Body of pancreas (tissue), 4 donors: ENCODE measurements at regions not wholly inside any gene's neighbourhood (a gene's known extent, or its start where the extent isn't known, plus 50 kb on each side); places are given as distances from the start of the nearest gene placed in this dataset.

ENCODE experiments used
- ATAC-seq: fragments of 150-250 bp; one replicate; pipeline ENCODE4 v1.9.1; 2016
- DNase-seq, 4 donors: peaks; one replicate each; pipeline ENCODE4 v3.0.0-alpha.2; 2019
- H3K27ac ChIP-seq, 4 donors: fragments of 200-600 bp; sonication (generic); 1 replicate in 3 of 4; 2 replicates in 1 of 4; pipeline versions ENCODE4 v1.5.1 to v1.6.1; 2016 to 2019; ENCODE audit warnings: mild to moderate bottlenecking in 1 of 4, mixed read lengths in 1 of 4, moderate library complexity in 1 of 4
- H3K27me3 ChIP-seq, 2 donors: fragments of 200-600 bp; sonication (generic); one replicate each; pipeline ENCODE4 v1.6.0; 2016; ENCODE audit warnings: mild to moderate bottlenecking in 1 of 2
- H3K36me3 ChIP-seq, 2 donors: fragments of 200-600 bp; sonication (generic); replicated peaks in 1 of 2; 2 replicates each; pipeline ENCODE4 v1.5.1; 2016; ENCODE audit warnings: low read depth in 2 of 2; ENCODE audit not compliant: insufficient read depth in 1 of 2
- H3K4me1 ChIP-seq: fragments of 200-600 bp; sonication (generic); one replicate; pipeline ENCODE4 v1.6.0; 2016
- H3K4me3 ChIP-seq, 2 donors: fragments of 200-600 bp; sonication (generic); 1 replicate in 1 of 2; 2 replicates in 1 of 2; pipeline ENCODE4 v1.5.1; 2016 to 2019
- H3K9me3 ChIP-seq, 3 donors: fragments of 200-600 bp; sonication (generic); 1 replicate in 2 of 3; 2 replicates in 1 of 3; pipeline ENCODE4 v1.5.1; 2016
- CTCF ChIP-seq, 7 experiments: fragments of 450-650 bp in 4 of 7; fragments of 200-600 bp in 3 of 7; sonication (generic) in 3 of 7; IDR thresholded peaks; one replicate each; pipeline ENCODE4 v1.5.1; 2016 to 2019; ENCODE audit warnings: antibody characterized with exemption in 7 of 7
- POLR2A ChIP-seq, 3 donors: fragments of 450-650 bp; IDR thresholded peaks; one replicate each; pipeline ENCODE4 v1.6.1; 2016; ENCODE audit warnings: antibody characterized with exemption in 3 of 3, mild to moderate bottlenecking in 2 of 3
- WGBS, 2 donors: methylation state at CpG; one replicate each; pipeline ENCODE4 v1.1.5; 2017; 5-methylcytosine and 5-hydroxymethylcytosine counted together
- intact Hi-C: fragments of 100-400 bp; cut with DNase I; formaldehyde crosslinking; loops from one replicate; pipeline ENCODE4 v1.15.1; 2023

GRCh38 chr11:111018566-111018965 lies 227.0 kb upstream of the POU2AF2 start:
- 48 to 50% methylated on average over 3 of the region's 3 CpGs for WGBS, 2 donors
- TF ChIP-seq POLR2A (IDR thresholded peaks at IDR 0.05) (no peak), CTCF (IDR thresholded peaks at IDR 0.05) (no peak)
- no peak overlapping the region for H3K27ac ChIP-seq
- DNase-seq: no peak
- no peaks in the 10 kb centered on the region for H3K27me3 ChIP-seq
- H3K9me3 ChIP-seq: no peaks in the 10 kb centered on the region
- no peaks in the 10 kb centered on the region for H3K4me1 ChIP-seq
- H3K36me3 ChIP-seq: no peaks in the 10 kb centered on the region
- intact Hi-C loops: no loop called here
- H3K4me3 ChIP-seq: no peak overlapping the region
- ATAC-seq: no peak

GRCh38 chr11:111012491-111012890 lies 233.0 kb upstream of the POU2AF2 start:
- H3K4me1 ChIP-seq: no peaks in the 10 kb centered on the region
- 72 to 80% methylated on average over 3 of the region's 3 CpGs for WGBS, 2 donors
- TF ChIP-seq CTCF (IDR thresholded peaks at IDR 0.05) (no peak), POLR2A (IDR thresholded peaks at IDR 0.05) (no peak)
- H3K27me3 ChIP-seq: no peaks in the 10 kb centered on the region
- H3K27ac ChIP-seq: no peak overlapping the region
- no peak overlapping the region for H3K4me3 ChIP-seq
- no peak for DNase-seq
- no peak for ATAC-seq
- no peaks in the 10 kb centered on the region for H3K9me3 ChIP-seq
- intact Hi-C loops: no loop called here
- no peaks in the 10 kb centered on the region for H3K36me3 ChIP-seq

GRCh38 chr11:111011275-111011594 lies 234.3 kb upstream of the POU2AF2 start:
- Histone ChIP-seq H3K27me3 (no peaks in the 10 kb centered on the region), H3K9me3 (no peaks in the 10 kb centered on the region), H3K36me3 (no peaks in the 10 kb centered on the region), H3K4me1 (no peaks in the 10 kb centered on the region), H3K4me3 (no peak overlapping the region), H3K27ac (no peak overlapping the region)
- no peak for ATAC-seq
- DNase-seq: no peak
- TF ChIP-seq POLR2A (IDR thresholded peaks at IDR 0.05) (no peak), CTCF (IDR thresholded peaks at IDR 0.05) (no peak)
- intact Hi-C loops: no loop called here

GRCh38 chr11:111010391-111011274 lies 234.9 kb upstream of the POU2AF2 start:
- TF ChIP-seq POLR2A (IDR thresholded peaks at IDR 0.05) (no peak), CTCF (IDR thresholded peaks at IDR 0.05) (no peak)
- WGBS, 2 donors: 57 to 65% methylated on average over 6 of the region's 6 CpGs

GRCh38 chr11:111006227-111006626 lies 239.3 kb upstream of the POU2AF2 start:
- DNase-seq (no peak), ATAC-seq (no peak)
- H3K9me3 ChIP-seq: no peaks in the 10 kb centered on the region
- no peaks in the 10 kb centered on the region for H3K27me3 ChIP-seq
- no peaks in the 10 kb centered on the region for H3K36me3 ChIP-seq
- TF ChIP-seq POLR2A (IDR thresholded peaks at IDR 0.05) (no peak), CTCF (IDR thresholded peaks at IDR 0.05) (no peak)
- no peak overlapping the region for H3K4me3 ChIP-seq
- intact Hi-C loops: no loop called here
- WGBS, 2 donors: 59 to 65% methylated on average over 4 of the region's 4 CpGs
- no peak overlapping the region for H3K27ac ChIP-seq
- H3K4me1 ChIP-seq: no peaks in the 10 kb centered on the region

More at GRCh38 chr11:111010391-111011274, 234.9 kb upstream of the POU2AF2 start:
- no peaks in the 10 kb centered on the region for H3K9me3 ChIP-seq
- H3K4me1 ChIP-seq: no peaks in the 10 kb centered on the region
- no peaks in the 10 kb centered on the region for H3K36me3 ChIP-seq
- no peaks in the 10 kb centered on the region for H3K27me3 ChIP-seq
- H3K4me3 ChIP-seq: no peak overlapping the region
- no peak for DNase-seq
- no peak overlapping the region for H3K27ac ChIP-seq
- intact Hi-C loops: no loop called here
- ATAC-seq: no peak
